HG03139 (cell line): ENCODE measurements at regions not wholly inside any gene's neighbourhood (a gene's known extent, or its start where the extent isn't known, plus 50 kb on each side); places are given as distances from the start of the nearest gene placed in this dataset.

ENCODE experiments used
- ATAC-seq: cut with Tn5 transposase; IDR thresholded peaks from one replicate; pipeline ENCODE4 v1.9.1; 2021; ENCODE audit not compliant: unreplicated experiment

GRCh38 chrX:39950018-39950688 is 147.6 kb downstream of the BCOR start:
- ATAC-seq: no peak

- no peak for ATAC-seq
Observed at GRCh38 chrX:39952989-39953388, 144.8 kb downstream of the BCOR start.

GRCh38 chrX:39953879-39954278 is 143.9 kb downstream of the BCOR start:
- no peak for ATAC-seq

GRCh38 chrX:39954851-39955250 is 142.9 kb downstream of the BCOR start:
- ATAC-seq: no peak

GRCh38 chrX:39955625-39956024 is 142.1 kb downstream of the BCOR start:
- no peak for ATAC-seq

GRCh38 chrX:39956803-39957394 is 140.9 kb downstream of the BCOR start:
- ATAC-seq: no peak

GRCh38 chrX:39957816-39958566 is 139.8 kb downstream of the BCOR start:
- ATAC-seq: no peak

- ATAC-seq: no peak
Observed at GRCh38 chrX:39958850-39959249, 138.9 kb downstream of the BCOR start.

- ATAC-seq: no peak
Observed at GRCh38 chrX:39960219-39960618, 137.5 kb downstream of the BCOR start.

- no peak for ATAC-seq
Observed at GRCh38 chrX:39961441-39961840, 136.3 kb downstream of the BCOR start.

GRCh38 chrX:39965051-39965573 is 132.6 kb downstream of the BCOR start:
- no peak for ATAC-seq

- no peak for ATAC-seq
Observed at GRCh38 chrX:39966176-39966575, 131.6 kb downstream of the BCOR start.

- no peak for ATAC-seq
Observed at GRCh38 chrX:39967348-39967747, 130.4 kb downstream of the BCOR start.

- no peak for ATAC-seq
Observed at GRCh38 chrX:39969099-39969818, 128.5 kb downstream of the BCOR start.

- no peak for ATAC-seq
Observed at GRCh38 chrX:39969819-39970504, 127.8 kb downstream of the BCOR start.

- no peak for ATAC-seq
Observed at GRCh38 chrX:39971760-39972159, 126.0 kb downstream of the BCOR start.

GRCh38 chrX:39972340-39972739 is 125.4 kb downstream of the BCOR start:
- no peak for ATAC-seq

- ATAC-seq: no peak
Observed at GRCh38 chrX:39973810-39974209, 123.9 kb downstream of the BCOR start.

- no peak for ATAC-seq
Observed at GRCh38 chrX:39974270-39974669, 123.5 kb downstream of the BCOR start.

- no peak for ATAC-seq
Observed at GRCh38 chrX:39975101-39975925, 122.4 kb downstream of the BCOR start.
